ENCODE measurements at regions not wholly inside any gene's neighbourhood (a gene's known extent, or its start where the extent isn't known, plus 50 kb on each side); places are given as distances from the start of the nearest gene placed in this dataset.
"Not testable (repeated sequence)": the region's sequence is repeated elsewhere in the genome, so short reads cannot be mapped to it uniquely, and the experiment has no call there.

DNA sequence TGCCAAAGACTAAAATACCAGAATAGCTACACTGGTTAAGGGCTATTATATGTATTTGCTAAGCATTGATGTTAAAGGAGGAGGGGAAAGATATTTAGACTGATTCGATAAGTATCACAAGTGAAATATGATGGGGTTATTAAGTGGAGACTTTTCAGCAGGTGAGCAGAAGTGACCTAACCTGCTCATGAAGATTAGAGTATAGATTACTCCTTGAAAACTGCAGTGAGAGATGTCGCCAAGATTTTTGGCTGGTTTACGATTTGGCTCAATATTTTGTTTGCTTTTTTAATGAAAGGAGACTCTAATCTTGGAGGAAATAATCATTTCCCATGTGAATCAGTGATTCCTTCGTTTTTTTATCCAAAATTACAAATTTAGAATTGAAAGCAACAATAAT is 1279.5 kb upstream of the TENM4 start:
- no peak for DNase-seq

DNA sequence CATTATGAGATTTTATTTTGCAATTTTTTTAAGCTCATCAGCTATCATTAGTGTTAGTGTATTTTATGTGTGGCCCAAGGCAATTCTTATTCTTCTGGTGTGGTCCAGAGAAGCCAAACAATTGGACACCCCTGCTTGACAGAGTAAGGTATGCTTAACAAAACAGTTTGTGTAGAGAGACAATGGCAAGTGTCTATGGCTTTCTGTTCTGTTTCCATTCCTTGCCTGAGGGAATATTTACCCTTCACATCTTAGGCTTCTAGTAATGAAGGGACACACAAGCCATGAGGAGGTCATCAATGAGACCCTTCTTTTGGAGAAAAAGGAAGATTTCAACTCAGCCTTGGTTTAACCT is 1278.4 kb upstream of the TENM4 start:
- DNase-seq, result no peak

- DNase-seq, result no peak
Measured at GRCh38 chr11:80718611-80719291, 1277.9 kb upstream of the TENM4 start.

DNA sequence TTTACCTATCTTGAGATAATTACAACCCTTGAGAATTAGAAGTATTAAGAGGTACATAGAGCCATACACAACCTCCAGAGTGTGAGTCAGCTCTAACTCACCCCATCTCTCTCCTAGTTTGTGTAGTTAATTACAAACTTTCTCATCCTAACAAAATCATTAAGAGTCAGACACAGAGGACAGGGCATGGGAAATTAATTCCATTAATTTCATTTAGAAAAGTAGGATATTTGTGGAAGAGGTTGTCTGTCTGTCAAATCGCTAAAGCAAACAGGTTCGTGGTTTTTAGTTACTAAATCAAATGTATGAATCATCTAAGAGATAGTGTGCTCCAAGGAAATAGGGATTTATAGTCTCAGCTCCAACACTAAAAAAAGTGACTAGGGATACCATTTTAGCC is 1261.4 kb upstream of the TENM4 start:
- DNase-seq, result no peak

GRCh38 chr11:80700386-80700785 is 1259.6 kb upstream of the TENM4 start:
- DNase-seq, result no peak

- DNase-seq, result not testable (repeated sequence)
Measured at GRCh38 chr11:80699406-80700177, 1258.8 kb upstream of the TENM4 start.

DNA sequence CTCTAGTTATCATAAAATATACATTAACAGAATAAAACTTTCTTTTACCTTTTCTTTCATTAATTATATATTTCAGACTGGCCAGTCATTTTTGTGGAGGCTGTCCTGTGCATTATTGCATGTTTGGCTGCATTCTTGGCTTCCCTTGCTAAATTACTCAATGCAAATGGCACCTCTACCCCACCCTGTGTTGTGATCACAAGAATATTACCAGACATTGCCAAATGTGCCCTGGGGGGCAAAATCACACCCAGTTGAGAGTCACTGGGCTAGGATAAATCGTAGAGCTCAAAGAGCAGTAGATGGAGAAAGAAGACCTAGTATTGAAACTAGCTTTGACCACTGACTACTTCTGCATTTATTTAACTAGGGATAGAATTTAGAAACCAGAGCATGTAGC is 1257.8 kb upstream of the TENM4 start:
- DNase-seq, result no peak

GRCh38 chr11:80694385-80694784 is 1253.6 kb upstream of the TENM4 start:
- DNase-seq, result no peak

- DNase-seq, result no peak
Measured at GRCh38 chr11:80687941-80688340, 1247.1 kb upstream of the TENM4 start.

DNA sequence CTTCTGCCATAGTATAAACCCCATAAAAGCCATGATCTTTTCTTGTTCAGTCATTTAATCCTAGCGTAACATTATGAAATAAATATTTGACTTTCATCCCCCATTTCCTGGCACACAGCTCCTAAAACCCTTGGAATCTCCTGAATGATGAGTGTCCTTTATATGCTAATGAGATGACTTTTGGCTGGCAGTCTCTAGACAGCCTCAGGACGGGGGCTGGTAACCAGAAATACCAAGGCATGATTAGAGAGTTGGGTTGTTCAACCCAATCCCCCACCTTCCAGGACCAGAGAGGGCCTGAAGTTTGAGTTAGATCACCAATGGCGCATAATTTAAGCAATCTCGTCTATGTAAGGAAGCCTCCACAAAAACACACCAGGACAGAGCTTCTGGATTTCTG is 1246.1 kb upstream of the TENM4 start:
- DNase-seq, result no peak

- no peak for DNase-seq
Measured at GRCh38 chr11:80673566-80673965, 1232.7 kb upstream of the TENM4 start.

- DNase-seq, result no peak
Measured at GRCh38 chr11:80669620-80670019, 1228.8 kb upstream of the TENM4 start.

- no peak for DNase-seq
Measured at GRCh38 chr11:80668039-80668438, 1227.2 kb upstream of the TENM4 start.

GRCh38 chr11:80655834-80656233 is 1215.0 kb upstream of the TENM4 start:
- DNase-seq, result no peak

DNA sequence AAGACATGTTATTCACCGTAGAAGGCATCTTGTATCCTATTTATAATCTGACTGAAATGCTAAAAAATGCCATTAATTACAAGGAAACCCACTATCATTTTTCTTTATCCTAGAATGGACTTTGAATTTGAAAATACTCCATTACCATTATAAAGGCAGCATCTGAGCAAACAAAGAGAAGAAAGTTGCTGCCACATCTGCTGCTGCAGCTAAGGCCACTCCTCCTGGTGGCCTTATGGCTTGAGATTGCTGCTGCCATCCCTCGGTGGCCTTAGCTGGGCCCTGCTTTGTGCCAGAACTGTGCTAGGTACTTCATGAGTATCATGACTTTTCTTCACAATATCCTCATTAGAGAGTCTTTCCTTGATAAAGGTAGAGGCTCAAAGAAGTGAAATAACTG is 1210.1 kb upstream of the TENM4 start:
- DNase-seq, result no peak

DNA sequence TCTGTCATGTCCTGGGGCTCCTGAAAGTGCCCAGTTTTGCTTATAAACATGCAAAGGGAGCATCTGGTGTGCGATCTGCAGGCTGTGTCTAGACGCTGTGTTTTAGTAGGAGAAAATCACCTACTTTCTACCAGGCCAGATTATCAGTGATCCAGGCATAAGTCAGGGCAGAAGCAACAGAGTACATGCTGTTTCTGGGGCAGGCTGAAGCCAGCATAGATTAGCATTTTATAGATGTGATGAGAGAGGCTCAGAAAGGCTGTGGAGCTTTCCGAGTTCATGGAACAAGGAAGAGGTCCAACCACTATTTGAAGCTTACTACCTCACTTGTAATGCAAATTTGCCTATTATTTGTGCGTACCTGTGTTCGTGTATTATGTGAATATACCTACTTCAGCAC is 1208.4 kb upstream of the TENM4 start:
- no peak for DNase-seq

GRCh38 chr11:80638296-80638695 is 1197.5 kb upstream of the TENM4 start:
- no peak for DNase-seq

DNA sequence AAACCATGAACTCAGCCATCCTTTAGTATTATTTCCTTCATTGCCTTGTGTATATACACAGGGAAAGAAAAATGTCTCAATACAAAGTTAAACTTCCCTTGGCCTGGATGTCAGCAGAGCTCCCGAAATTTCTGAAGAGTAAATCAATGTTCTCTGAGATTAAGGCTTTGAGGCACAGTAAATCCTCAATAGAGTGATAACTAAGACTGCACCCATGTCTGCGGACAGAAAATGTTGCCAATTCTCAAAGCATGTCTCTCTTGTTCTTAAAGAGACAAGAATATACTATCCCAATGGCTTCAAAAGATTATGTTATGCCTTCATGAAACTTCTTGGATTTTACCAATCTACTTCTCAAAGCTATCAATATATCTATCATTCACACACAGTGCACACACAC is 1196.7 kb upstream of the TENM4 start:
- DNase-seq, result no peak

DNA sequence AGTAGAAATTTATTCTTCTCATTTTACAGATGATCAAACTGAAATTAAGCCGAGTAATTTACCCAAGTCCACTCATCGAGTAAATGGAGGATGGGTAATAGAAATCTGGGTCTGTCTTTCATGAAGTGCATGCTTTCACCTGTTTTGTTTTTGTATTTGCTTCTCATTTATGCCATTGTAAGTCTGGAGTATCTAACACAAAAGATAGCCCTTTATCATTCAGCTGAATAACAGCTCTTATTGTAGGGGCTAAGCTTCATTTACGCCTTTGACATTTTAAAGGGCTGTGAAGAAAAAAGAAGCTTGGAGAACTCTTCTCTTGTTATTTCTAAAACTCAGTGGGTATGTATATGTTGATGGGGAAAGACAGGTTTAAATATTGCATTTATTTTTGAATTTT is 1196.2 kb upstream of the TENM4 start:
- no peak for DNase-seq

DNA sequence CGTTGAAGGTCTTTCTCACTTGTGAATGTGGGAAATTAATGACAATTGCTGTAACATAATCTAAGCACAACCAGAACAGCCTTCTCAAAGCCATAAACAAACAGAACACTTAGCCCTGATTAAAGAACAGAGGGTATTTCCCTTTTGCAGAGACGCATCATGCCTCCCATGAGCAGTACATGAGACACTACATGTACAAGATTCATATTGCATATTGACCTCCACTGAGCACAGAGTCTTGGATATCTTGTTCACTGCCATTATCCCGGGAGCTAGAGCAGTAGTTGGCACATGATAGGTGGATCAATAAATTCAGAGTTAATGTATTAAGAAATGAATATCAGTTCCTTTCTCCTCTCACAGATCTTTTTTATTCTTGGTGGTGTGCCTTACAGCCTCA is 1194.3 kb upstream of the TENM4 start:
- no peak for DNase-seq

- DNase-seq, result no peak
Measured at GRCh38 chr11:80632691-80633090, 1191.9 kb upstream of the TENM4 start.

GRCh38 chr11:80632156-80632555 is 1191.3 kb upstream of the TENM4 start:
- no peak for DNase-seq

DNA sequence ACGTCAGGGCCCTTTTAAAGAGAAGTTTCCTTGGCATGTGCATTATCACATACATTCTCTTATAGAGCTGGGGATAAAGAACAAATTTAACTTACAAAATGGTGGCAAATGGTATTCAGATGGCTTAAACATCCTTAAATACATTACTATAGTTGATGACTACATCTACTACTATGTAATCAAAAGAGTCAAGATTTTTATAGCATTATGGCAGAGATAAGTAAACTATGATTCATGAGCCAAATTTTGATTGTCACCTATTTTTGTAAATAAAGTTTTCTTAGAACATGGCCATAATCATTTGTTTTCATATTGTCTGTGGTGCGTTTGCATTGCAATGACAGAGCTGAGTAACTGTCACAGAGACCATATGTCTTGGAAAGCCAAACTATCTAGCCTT is 1188.6 kb upstream of the TENM4 start:
- no peak for DNase-seq

GRCh38 chr11:80627364-80627763 is 1186.5 kb upstream of the TENM4 start:
- no peak for DNase-seq

DNA sequence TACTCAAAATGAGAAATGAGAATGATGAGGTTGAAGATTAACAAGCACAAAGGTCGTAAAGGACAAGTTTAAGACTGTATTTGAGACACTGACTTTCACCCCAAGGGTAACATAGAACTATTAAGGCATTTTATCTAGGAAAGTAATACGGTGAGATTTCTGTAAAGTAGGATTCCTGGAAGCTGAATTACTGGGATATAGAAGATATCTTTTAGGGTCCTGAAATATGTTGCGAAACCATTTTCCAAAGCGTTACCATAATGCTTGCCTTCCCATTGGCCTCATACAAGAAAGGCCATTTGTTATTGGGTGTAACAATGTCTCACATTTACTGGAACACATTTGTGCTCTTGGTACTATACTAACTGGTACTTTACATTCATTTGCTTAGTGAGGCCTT is 1185.9 kb upstream of the TENM4 start:
- DNase-seq, result no peak
